HG03135 (cell line): ENCODE measurements at regions not wholly inside any gene's neighbourhood (a gene's known extent, or its start where the extent isn't known, plus 50 kb on each side); places are given as distances from the start of the nearest gene placed in this dataset.
"Not testable (repeated sequence)": the region's sequence is repeated elsewhere in the genome, so short reads cannot be mapped to it uniquely, and the experiment has no call there.

ENCODE experiments used
- ATAC-seq: cut with Tn5 transposase; IDR thresholded peaks from one replicate; pipeline ENCODE4 v1.9.1; 2021; ENCODE audit warnings: mild to moderate bottlenecking, moderate library complexity; ENCODE audit not compliant: unreplicated experiment

DNA sequence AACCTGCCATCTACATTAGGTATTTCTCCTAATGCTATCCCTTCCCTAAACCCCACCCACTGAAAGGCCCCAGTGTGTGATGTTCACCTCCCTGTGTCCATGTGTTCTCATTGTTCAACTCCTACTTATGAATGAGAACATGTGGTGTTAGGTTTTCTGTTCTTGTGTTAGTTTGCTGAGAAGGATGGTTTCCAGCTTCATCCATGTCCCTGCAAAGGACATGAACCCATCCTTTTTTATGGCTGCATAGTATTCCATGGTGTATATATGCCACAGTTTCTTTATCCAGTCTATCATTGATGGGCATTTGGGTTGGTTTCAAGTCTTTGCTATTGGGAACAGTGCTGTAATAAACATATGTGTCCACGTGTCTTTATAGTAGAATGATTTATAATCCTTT is 149.2 kb downstream of the PCDH7 start:
- not testable (repeated sequence) for ATAC-seq

DNA sequence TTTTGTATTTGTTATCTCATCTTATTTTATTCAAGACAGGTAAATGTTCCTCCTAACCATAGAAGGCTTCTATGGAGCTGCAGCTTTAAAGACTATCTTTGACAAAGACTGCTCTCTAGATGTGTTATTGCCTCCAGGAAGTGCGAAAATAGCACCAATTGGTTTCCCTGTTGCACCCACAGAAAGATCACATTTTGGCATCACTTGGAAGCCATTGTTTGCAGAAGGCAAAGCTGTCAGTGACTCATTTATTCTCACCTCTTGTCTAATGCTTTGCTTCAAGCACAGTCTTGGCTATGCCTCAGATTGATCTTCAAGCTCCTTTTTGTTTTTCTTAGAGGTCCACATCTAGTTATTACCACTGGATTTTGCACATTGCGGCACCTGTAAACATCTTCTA is 150.3 kb downstream of the PCDH7 start:
- ATAC-seq: no peak

DNA sequence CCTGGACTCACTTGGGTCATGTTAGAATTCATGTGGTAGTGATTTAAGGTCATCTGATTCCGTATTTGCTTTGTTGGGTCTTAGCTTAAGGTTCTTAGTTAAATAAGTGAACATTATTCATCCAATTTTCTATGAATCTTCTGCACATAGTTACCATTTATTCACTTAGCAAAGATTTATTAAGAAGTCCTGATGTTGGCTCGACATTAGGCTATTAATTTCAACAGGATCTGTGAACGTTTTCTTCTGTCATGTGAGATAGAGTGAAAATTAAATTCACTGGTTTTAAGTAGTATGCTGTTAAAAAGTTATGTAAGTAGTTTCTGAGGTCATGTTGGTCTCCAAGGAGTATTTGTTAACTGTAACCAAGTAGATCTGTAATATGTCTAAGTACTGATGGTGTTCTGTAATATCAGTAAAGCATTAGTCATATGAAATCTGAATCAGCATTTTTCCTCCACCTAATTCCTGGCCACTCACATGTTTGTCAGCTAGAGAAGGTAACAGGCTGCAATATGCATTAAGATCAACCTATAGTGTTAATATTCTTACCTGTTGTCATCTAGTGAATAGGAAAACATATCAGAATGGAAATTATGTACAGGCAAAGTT is 155.6 kb downstream of the PCDH7 start:
- no peak for ATAC-seq

DNA sequence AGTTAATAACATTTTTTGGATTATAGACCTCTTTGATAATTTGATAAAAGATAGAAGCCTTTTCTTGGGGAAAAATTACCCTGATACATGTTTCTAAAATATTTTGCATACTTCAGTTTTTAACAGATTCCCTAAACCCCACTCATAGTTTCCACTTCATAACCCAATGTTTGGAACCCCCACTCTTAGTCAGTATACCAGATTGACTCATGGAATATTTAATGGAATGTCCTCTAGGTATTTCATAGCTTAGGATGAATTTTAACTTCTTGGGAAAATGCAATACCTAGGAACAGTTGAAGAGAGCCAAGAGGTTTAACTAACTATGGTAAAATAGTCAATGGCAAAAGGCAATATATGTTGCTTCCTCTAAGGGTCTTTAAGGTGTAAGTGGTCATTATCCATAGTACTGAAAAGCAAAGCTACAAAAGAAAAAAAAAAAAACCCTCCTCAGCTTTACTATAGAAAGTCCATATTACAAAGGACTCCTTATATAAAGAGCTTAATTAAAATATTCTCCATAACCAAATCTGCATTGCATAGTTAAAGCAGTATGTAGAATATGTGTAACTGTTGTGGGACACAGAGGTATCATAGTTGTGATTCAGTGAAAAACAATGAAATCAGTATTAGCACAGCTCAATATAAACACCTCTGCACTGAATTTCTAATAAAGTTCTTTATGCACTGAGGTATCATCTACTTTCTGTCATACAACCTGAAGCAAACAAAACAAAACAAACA is 159.9 kb downstream of the PCDH7 start:
- no peak for ATAC-seq

- ATAC-seq: no peak
These were observed 161.8 kb downstream of the PCDH7 start for GRCh38 chr4:30881985-30882384.

DNA sequence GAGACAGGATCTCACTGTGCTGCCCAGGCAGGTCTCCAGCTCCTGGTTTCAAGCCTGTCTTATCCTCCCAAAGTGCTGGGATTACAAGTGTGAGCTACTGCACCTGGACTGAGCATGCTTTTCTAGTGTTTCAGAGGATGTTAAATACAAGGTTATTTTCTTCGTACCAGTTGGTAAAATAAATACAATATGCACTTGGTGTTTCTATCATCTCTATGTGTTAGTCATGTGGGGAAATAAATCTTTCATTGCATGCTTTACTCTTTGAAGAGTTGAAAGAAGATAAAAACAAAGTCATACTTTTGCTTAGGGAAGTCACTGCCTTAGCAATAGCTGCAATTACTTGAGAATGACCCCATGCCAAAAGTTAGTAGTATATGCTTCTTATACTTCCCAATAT is 162.3 kb downstream of the PCDH7 start:
- ATAC-seq: no peak

DNA sequence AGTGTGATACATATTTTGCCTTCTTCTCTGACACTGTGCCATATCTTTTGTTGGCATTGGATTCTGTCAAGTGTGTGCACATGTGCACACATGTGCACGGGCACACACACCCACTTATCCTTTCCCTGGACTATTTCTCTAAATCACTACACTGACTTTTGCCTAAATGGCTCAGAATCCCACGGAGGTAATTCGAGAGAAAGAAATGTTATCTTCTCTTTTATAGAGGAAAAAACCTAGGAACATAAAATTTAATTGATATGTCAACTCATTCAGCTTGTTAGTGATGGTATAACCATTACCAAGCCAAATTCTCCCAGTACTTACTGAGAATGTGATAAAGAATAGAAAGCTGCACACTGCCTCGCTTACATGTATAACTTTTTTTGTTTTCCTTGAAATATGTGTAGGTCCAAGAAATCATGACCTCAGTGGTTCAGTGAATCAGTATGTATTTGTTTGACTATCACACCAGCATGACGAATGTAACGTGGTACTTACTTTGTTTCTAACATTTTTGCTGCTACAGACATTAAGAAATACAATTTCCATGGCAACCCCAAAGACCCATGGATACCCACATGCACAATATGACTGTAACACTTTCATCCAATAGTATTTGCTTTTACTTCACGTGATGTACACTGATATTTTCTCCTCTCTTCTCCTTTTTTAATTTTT is 163.0 kb downstream of the PCDH7 start:
- ATAC-seq: no peak

DNA sequence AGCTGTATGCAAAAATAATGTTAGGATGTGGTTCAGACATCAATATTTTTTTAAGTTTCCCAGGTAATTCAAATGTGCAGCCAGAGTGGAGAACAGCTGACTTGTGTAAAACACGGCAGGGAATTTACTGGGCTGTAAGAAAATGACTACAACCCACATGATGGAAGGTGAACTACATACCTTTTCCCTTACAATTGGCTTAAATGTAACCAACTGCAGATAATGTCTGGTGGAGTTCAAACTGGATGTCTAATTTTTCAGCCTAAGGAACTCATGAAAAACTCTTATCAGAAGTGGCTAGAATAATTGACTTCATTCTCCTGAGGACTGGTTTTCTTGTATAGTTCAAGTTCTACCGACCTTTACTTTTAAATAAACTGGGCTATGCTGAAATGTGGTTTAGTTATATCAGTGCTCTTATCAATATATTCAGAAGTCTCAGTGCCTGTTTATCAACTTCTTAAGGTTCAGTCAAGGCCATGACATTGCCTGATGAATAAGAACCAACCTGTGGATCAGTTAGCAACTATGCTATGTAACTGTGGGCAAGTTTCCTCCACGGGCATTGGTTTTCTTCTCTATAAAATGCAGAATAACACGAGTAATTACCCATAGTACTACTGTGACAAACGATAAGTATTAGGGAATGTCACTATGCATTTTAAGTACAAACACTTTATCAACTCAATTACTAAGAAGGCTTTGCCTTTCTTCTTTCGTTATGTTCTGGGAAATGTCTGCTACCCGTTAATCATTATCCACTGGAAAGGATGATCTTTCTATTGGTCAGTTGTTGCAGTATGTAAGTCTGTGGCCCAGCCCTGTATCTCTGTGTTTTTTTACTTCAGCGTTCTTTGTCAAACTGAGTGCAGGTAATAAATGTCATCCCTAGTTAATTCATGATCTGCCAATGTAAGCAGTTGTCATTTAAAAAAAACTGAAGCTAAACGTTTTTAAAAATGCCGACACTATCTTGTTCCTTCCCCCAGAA is 181.6 kb downstream of the PCDH7 start:
- ATAC-seq: no peak

DNA sequence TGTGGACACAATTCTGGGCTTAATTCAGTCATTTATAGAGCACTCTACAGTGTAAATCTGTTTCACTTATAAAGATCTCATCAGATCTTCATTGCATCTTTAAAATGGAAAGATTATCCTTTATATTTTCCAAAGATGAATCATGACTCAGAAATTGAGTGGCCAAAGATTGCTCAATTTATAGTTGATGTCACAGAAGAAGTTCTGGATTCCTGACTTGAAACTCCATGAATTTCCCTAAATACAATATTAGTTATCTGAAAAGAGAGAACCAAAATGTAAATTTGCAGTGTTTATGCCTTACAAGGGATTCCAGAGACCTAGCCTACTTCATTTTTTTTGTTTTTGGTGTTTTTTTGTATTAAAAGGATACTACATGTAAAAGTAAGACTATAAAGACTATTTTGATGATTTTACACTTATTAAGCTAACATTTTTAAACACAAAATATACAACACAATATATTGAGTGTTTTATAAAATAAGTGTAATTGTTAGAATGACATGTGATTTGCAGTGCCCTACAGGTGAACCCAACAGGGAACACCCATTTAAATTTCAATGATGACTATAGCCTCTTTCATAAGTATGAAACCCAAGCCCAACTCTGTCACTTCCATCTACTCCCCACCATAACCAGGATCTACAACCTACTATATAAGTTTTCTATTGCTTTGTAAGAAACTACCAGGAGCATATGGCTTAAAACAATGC is 183.5 kb downstream of the PCDH7 start:
- no peak for ATAC-seq

DNA sequence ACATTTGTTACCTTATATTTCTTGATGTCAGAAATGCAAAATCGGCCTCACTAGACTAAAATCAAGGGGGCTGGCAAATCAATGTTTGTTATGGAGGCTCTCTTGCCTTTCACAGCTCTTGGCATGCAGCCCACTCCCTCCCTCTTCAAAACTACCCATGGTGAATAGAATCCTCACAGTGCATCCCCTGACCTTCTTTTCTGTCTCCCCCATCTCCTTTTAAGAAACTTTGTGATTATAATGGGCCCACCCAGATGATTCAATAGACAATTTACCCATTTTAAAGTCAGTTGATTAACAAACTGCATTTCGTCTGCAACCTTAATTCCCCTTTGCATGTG is 184.0 kb downstream of the PCDH7 start:
- ATAC-seq: no peak

- ATAC-seq: no peak
These were observed 184.4 kb downstream of the PCDH7 start for GRCh38 chr4:30904588-30904987.

- no peak for ATAC-seq
These were observed 192.0 kb downstream of the PCDH7 start for GRCh38 chr4:30912098-30912714.

DNA sequence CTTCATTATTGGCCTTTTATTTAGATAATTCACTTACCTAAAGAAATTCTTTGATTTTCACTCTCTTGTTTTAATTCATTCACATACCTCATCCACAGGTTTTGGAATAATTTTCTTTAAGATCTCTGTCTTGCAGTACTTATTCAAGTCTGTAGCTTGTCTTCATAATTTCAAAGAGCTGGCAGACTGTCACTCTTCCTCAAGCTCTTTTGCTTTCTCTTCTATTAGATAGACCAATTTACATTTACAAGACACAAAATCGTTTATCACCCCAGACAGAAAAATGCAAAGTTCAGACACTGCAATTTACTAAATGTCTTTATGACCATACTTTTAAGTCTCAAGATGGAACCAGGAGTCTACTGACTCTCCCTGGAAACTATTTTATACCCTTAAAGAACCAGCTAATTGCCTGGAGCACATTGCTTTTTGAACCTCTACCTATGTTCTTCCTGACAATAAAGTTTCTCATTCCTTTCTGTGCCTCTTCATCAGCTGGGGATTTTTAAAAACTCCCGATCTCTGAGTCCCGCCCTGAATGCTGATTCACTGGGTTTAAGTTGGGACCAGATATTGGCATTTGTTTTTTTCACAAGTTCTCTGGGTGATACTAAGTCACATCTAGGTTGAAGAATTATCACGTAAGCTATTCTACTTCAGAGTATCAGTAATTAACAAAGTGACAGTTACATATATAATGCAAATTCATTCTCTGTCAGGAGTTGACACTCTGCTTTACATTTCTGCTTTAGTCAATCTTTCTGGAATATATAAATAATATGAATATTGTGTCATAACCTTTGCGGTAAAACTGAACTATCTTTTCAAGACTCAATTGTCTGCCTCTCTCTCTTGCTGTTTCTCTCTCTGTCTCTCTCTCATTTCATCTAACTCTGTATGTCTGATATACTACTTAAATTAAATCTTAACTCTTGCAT is 196.4 kb downstream of the PCDH7 start:
- ATAC-seq: no peak

GRCh38 chr4:30917946-30918345 is 197.8 kb downstream of the PCDH7 start:
- ATAC-seq: no peak

GRCh38 chr4:30919458-30919857 is 199.3 kb downstream of the PCDH7 start:
- no peak for ATAC-seq

DNA sequence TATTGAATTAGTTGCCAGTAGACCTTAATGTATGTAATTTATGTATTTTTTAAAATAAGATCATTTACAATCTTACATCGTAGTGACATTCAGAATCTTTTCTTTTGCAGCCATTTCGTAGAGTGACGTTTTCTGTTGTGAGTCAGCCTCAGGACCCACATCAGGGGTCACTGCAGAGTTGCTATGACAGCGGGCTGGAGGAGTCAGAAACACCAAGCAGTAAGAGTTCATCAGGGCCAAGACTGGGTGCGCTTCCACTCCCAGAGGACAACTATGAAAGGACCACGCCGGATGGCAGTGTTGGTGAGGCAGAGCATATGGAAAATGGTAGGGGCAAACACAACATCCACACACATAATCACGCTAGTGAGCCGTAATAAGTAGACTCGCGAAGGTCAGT is 199.9 kb downstream of the PCDH7 start:
- no peak for ATAC-seq

DNA sequence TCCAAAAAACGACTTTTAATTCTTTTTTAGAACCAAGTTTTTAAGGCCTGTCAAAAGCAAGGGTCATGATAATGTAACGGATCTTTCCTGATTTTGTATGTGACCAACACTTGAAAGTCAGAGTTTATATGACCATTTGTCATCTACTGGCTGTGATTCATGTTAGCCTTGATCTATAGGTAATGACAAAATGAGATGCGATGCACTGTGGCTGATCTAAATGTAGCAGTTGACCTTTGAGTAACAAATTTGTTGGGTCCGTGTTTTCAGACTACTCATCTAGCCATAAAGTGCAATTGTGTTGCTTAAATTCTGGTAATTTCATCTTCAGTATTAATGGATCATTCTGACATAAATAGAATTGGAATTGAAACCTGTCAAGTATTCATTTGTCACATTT is 202.5 kb downstream of the PCDH7 start:
- no peak for ATAC-seq

DNA sequence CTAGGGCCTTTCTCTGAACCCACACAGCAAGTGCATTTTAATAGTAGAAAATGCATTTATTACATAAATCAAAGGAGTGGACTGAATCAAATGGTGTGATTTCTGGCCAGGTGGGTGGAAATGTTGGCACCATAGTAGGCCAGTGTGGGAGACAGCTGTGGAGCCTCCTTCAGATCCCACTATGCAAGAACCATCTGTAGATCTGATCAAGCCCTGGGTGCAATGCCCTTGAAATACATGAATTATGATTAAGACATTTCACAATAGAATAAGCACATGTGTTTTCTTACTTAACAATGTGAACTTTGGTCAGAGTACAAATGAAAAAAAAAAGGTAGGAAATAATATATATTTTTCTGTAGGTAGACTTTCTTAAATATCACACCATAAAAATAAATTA is 204.3 kb downstream of the PCDH7 start:
- ATAC-seq: no peak

DNA sequence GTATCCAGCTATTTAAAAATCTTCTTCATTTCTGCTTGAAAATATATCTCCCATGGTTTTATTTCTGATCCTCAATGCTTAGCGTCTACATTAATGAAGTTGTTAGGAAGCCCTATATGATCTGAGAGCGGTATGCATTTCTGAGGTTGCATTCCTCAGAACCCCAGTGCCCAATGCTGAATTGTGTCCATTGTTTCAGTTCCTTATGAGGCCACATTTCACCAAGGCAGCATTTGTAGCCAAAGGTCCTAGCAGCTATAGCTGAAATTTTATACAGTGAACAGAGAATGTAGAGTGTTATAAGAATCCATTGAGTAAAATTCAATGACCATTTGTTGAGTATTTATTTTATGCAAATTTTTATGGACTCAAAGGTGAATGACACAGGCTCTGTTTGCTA is 209.5 kb downstream of the PCDH7 start:
- no peak for ATAC-seq
